ENCODE measurements at regions not wholly inside any gene's neighbourhood (a gene's known extent, or its start where the extent isn't known, plus 50 kb on each side); places are given as distances from the start of the nearest gene placed in this dataset.

DNA sequence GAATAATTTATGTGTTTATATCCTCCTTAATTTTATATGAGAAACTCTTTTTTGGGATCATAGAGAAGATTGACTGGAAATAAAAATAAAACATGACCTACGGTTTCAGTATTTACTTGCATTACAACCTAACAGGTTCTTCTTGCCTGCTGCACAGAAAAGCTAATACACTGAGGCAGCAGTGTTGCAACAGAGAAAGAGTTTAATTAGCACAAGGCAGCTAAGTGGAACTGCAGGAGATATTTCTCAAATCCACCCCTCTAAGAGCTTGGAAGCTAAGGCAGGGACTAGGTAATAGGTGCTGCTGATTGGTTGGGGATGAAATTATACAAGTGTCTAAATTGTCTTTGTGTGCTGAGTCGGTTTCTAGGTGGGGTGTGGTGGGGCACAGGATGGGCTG is 380.9 kb downstream of the DIRAS2 start:
- TF ChIP-seq EZH2 (optimal IDR thresholded peaks at IDR 0.05; ENCODE audit: low read depth, low read length) (no peak), EZH2phosphoT487 (IDR thresholded peaks at IDR 0.05; ENCODE audit: low read length) (no peak)
- TF ChIP-seq, protein P1, sequence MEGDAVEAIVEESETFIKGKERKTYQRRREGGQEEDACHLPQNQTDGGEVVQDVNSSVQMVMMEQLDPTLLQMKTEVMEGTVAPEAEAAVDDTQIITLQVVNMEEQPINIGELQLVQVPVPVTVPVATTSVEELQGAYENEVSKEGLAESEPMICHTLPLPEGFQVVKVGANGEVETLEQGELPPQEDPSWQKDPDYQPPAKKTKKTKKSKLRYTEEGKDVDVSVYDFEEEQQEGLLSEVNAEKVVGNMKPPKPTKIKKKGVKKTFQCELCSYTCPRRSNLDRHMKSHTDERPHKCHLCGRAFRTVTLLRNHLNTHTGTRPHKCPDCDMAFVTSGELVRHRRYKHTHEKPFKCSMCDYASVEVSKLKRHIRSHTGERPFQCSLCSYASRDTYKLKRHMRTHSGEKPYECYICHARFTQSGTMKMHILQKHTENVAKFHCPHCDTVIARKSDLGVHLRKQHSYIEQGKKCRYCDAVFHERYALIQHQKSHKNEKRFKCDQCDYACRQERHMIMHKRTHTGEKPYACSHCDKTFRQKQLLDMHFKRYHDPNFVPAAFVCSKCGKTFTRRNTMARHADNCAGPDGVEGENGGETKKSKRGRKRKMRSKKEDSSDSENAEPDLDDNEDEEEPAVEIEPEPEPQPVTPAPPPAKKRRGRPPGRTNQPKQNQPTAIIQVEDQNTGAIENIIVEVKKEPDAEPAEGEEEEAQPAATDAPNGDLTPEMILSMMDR (IDR thresholded peaks at IDR 0.05; ENCODE audit: low read length): no peak
- Histone ChIP-seq H3K79me2 (ENCODE audit: low read length) (no peaks in the 10 kb centered on the region), H3K9me2 (replicated peaks; ENCODE audit: insufficient read depth, low read length) (no peaks in the 10 kb centered on the region), H4K20me1 (ENCODE audit: insufficient read depth, low read length) (no peaks in the 10 kb centered on the region), H3K4me3 (ENCODE audit: low read length) (no peak overlapping the region), H3K4me2 (ENCODE audit: low read depth, low read length) (no peak overlapping the region), H3K4me1 (ENCODE audit: low read length) (peaks cover 8% of the 10 kb centered on the region), H3K9ac (ENCODE audit: low read length) (no peak overlapping the region), H3K27me3 (replicated peaks; ENCODE audit: insufficient read depth, low read length) (0 out of 2 replicates have a peak, but pooled peaks cover 11% of the 10 kb centered on the region), H3F3A (ENCODE audit: insufficient read depth, low read length) (peaks cover 15% of the 10 kb centered on the region), H3K9me3 (replicated peaks; ENCODE audit: insufficient read depth, low read length) (no peaks in the 10 kb centered on the region), H2AFZ (ENCODE audit: low read length) (no peak overlapping the region), H3K27ac (ENCODE audit: low read length) (no peak overlapping the region), H3K36me3 (replicated peaks; ENCODE audit: insufficient read depth, low read length) (no peaks in the 10 kb centered on the region)
- DNase-seq: no peak

DNA sequence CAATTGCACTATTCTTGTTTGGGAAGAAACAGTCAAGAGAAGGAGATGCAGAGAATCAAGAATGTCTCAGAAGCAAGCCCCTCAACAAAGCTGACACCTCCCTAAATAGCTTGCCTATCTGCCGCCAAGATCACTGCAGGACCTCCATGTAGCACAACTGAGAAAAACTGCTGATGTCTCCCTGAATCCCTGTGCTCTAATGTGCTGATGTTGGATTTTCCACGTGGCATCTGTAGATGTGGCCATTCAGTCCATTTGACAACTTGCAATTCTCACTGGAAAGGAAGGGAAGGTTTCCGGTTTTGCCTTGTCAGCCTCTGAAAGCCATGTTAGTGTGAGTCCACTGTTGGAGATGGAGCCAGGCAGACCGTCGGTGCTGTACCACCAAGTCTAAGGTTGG is 374.0 kb downstream of the DIRAS2 start:
- H3K79me2 ChIP-seq (ENCODE audit: low read length): no peaks in the 10 kb centered on the region
- H2AFZ ChIP-seq (ENCODE audit: low read length): no peak overlapping the region
- no peaks in the 10 kb centered on the region for H3K9me2 ChIP-seq (replicated peaks; ENCODE audit: insufficient read depth, low read length)
- H3K27me3 ChIP-seq (replicated peaks; ENCODE audit: insufficient read depth, low read length): no peaks in the 10 kb centered on the region
- no peaks in the 10 kb centered on the region for H3K4me1 ChIP-seq (ENCODE audit: low read length)
- H3K4me3 ChIP-seq (ENCODE audit: low read length): no peak overlapping the region
- TF ChIP-seq EZH2phosphoT487 (IDR thresholded peaks at IDR 0.05; ENCODE audit: low read length): no peak
- no peak for TF ChIP-seq EZH2 (optimal IDR thresholded peaks at IDR 0.05; ENCODE audit: low read depth, low read length)
- TF ChIP-seq, protein P1 (IDR thresholded peaks at IDR 0.05; ENCODE audit: low read length): no peak
- H3K4me2 ChIP-seq (ENCODE audit: low read depth, low read length): no peak overlapping the region
- no peaks in the 10 kb centered on the region for H3K36me3 ChIP-seq (replicated peaks; ENCODE audit: insufficient read depth, low read length)
- DNase-seq: no peak
- H3K9me3 ChIP-seq (replicated peaks; ENCODE audit: insufficient read depth, low read length): no peaks in the 10 kb centered on the region
- H3F3A ChIP-seq (ENCODE audit: insufficient read depth, low read length): no peaks in the 10 kb centered on the region
- H4K20me1 ChIP-seq (ENCODE audit: insufficient read depth, low read length): no peaks in the 10 kb centered on the region
- no peak overlapping the region for H3K27ac ChIP-seq (ENCODE audit: low read length)
- H3K9ac ChIP-seq (ENCODE audit: low read length): no peak overlapping the region

DNA sequence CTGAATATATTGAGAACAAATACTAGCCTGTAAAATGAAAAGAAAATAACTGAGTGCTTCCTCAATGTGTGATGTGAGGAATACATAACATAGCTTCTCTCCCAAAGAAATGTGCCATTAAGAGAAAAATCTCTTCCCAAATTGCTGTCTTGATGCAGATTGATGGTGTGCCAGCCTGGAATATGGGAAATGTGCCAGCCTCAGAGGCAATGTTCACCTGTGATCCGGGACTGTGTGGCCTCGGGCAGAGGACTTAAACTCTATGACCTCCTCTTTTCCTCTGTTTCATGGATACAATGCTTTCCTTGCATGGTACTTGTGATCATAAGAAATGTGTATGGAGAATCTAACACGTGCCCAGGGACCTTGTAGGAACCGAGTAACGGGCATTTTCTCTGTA is 370.9 kb downstream of the DIRAS2 start:
- Histone ChIP-seq H4K20me1 (ENCODE audit: insufficient read depth, low read length) (no peaks in the 10 kb centered on the region), H3K9me3 (replicated peaks; ENCODE audit: insufficient read depth, low read length) (no peaks in the 10 kb centered on the region), H3K9me2 (replicated peaks; ENCODE audit: insufficient read depth, low read length) (no peaks in the 10 kb centered on the region), H3K79me2 (ENCODE audit: low read length) (no peaks in the 10 kb centered on the region), H3K27me3 (replicated peaks; ENCODE audit: insufficient read depth, low read length) (no peaks in the 10 kb centered on the region), H3K27ac (ENCODE audit: low read length) (no peak overlapping the region), H3K36me3 (replicated peaks; ENCODE audit: insufficient read depth, low read length) (no peaks in the 10 kb centered on the region), H3K4me3 (ENCODE audit: low read length) (no peak overlapping the region), H3K4me1 (ENCODE audit: low read length) (no peaks in the 10 kb centered on the region), H3K9ac (ENCODE audit: low read length) (no peak overlapping the region), H2AFZ (ENCODE audit: low read length) (no peak overlapping the region), H3F3A (ENCODE audit: insufficient read depth, low read length) (no peaks in the 10 kb centered on the region), H3K4me2 (ENCODE audit: low read depth, low read length) (no peak overlapping the region)
- TF ChIP-seq, protein P1 (IDR thresholded peaks at IDR 0.05; ENCODE audit: low read length): no peak
- TF ChIP-seq EZH2phosphoT487 (IDR thresholded peaks at IDR 0.05; ENCODE audit: low read length) (no peak), EZH2 (optimal IDR thresholded peaks at IDR 0.05; ENCODE audit: low read depth, low read length) (no peak)
- DNase-seq: no peak
